ENCODE measurements at regions not wholly inside any gene's neighbourhood (a gene's known extent, or its start where the extent isn't known, plus 50 kb on each side); places are given as distances from the start of the nearest gene placed in this dataset.

DNA sequence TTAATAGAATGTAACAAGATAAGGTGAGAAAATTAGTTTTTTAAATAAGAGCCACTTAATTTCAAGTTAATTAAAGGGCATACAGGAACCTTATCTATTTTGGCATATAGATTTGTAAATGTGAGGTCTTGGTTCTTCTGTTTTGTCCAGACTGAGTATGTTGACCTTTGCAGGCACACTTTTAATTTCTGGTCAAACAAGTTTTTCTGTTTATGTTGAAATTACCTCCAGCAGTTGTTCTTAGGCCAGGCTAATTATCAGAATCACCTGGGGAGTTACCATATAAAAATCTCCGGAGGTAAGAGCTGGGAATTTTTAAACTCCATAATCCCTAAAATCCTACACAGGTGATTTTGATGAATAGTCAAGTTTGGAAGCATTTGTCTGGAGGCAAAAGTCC is 227.4 kb upstream of the ANKRD50 start:
- H3K36me3 ChIP-seq: no peaks in the 10 kb centered on the region
- H3K4me1 ChIP-seq: no peaks in the 10 kb centered on the region
- H3K27ac ChIP-seq: no peak overlapping the region
- H3K4me3 ChIP-seq: no peak overlapping the region
- DNase-seq: no peak
- TF ChIP-seq CTCF (IDR thresholded peaks at IDR 0.05): no peak
- no peak for TF ChIP-seq POLR2A (IDR thresholded peaks at IDR 0.05)
- H3K27me3 ChIP-seq: no peaks in the 10 kb centered on the region
- no peaks in the 10 kb centered on the region for H3K9me3 ChIP-seq

GRCh38 chr4:124938836-124939235 is 226.3 kb upstream of the ANKRD50 start:
- H3K27ac ChIP-seq: no peak overlapping the region
- no peaks in the 10 kb centered on the region for H3K27me3 ChIP-seq
- TF ChIP-seq POLR2A (IDR thresholded peaks at IDR 0.05) (no peak), CTCF (IDR thresholded peaks at IDR 0.05) (no peak)
- no peaks in the 10 kb centered on the region for H3K4me1 ChIP-seq
- DNase-seq: no peak
- no peaks in the 10 kb centered on the region for H3K9me3 ChIP-seq
- no peak overlapping the region for H3K4me3 ChIP-seq
- H3K36me3 ChIP-seq: no peaks in the 10 kb centered on the region

DNA sequence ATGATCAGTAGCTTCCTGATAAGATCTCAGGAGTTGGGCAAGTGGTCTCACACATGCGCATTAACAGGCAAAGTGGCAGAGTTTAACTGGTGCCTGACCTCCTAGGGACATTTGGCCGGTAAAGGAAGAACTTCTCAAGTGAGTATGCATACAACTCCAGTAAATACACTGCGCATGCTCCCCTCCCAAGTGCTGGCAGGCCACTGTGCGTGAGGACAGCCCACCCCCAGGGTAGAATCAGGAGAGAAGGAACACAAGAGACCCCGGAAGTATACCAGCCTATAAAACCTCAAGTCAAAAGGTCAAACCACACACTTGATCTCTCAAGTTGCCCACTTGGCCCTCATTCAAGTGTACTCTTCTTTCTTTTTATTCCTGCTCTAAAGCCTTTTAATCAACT is 225.5 kb upstream of the ANKRD50 start:
- no peak for DNase-seq
- no peaks in the 10 kb centered on the region for H3K36me3 ChIP-seq
- no peak for TF ChIP-seq POLR2A (IDR thresholded peaks at IDR 0.05)
- TF ChIP-seq CTCF (IDR thresholded peaks at IDR 0.05): no peak
- H3K27me3 ChIP-seq: no peaks in the 10 kb centered on the region
- no peak overlapping the region for H3K4me3 ChIP-seq
- H3K9me3 ChIP-seq: no peaks in the 10 kb centered on the region
- no peaks in the 10 kb centered on the region for H3K4me1 ChIP-seq
- no peak overlapping the region for H3K27ac ChIP-seq

DNA sequence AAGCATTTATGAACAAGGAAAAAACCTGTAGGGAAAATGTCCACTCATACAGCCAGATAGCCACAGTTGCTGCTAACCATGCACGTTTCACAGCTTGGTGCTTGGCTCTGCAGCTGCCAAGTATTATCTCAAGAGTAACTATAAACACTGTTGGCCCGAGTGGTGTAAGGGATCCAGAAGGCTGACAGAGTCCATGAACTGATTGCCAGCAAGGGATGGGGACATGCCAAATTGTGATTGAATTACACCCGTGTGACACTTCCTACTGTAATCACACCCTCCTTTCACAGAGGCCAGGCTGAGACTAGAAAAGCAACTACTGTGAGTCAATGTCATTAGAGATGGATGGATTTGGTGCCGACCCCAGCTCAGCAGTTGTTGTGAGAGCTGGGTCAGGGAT is 223.9 kb upstream of the ANKRD50 start:
- no peak for DNase-seq
- no peak for TF ChIP-seq CTCF (IDR thresholded peaks at IDR 0.05)
- H3K27ac ChIP-seq: no peak overlapping the region
- no peaks in the 10 kb centered on the region for H3K36me3 ChIP-seq
- no peaks in the 10 kb centered on the region for H3K4me1 ChIP-seq
- no peak overlapping the region for H3K4me3 ChIP-seq
- H3K27me3 ChIP-seq: no peaks in the 10 kb centered on the region
- no peaks in the 10 kb centered on the region for H3K9me3 ChIP-seq

DNA sequence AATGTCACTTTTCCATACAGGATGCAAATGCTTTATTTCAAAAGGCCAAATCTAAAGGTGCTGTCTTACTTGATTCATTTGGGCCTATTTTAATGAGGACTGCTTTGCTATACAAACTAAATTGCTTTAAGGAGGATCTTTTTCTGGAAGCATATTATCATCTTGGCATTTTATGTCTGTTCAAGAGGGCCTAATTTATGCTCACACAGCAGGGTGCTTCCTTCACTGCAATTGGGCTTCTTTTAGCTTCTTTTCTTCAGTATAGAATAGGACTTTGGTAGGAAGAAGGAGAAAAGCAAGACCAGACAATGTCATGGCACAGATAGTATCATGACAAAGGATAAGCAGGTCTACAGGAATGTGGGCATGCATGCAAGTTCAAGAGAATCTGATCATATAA is 222.4 kb upstream of the ANKRD50 start:
- Histone ChIP-seq H3K4me1 (no peaks in the 10 kb centered on the region), H3K4me3 (no peak overlapping the region), H3K36me3 (no peaks in the 10 kb centered on the region), H3K27me3 (no peaks in the 10 kb centered on the region), H3K27ac (no peak overlapping the region), H3K9me3 (no peaks in the 10 kb centered on the region)
- TF ChIP-seq CTCF (IDR thresholded peaks at IDR 0.05) (no peak), POLR2A (IDR thresholded peaks at IDR 0.05) (no peak)
- DNase-seq: no peak

DNA sequence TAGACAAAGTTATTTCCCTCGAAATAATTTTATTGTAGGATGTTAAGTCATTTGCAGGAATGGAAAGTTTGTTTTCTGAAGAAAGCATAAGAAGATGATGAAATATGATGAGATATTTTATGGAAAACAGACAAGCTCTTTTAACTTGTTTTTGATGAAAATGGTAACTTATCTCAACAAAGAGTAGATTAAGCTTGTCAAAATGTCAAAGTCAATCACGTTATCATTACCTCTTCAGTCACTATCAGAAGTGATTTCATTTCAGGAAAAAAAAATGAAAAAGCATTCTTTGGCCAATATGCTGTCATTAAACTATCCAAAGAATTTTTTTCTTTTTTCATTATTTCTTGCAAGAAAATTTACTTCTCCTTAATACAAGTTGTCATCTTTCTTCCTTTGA is 221.0 kb upstream of the ANKRD50 start:
- TF ChIP-seq CTCF (IDR thresholded peaks at IDR 0.05): no peak
- TF ChIP-seq POLR2A (IDR thresholded peaks at IDR 0.05): no peak
- H3K36me3 ChIP-seq: no peaks in the 10 kb centered on the region
- no peaks in the 10 kb centered on the region for H3K27me3 ChIP-seq
- H3K9me3 ChIP-seq: no peaks in the 10 kb centered on the region
- no peak overlapping the region for H3K27ac ChIP-seq
- H3K4me3 ChIP-seq: no peak overlapping the region
- no peak for DNase-seq
- no peaks in the 10 kb centered on the region for H3K4me1 ChIP-seq
